ENCODE measurements at regions not wholly inside any gene's neighbourhood (a gene's known extent, or its start where the extent isn't known, plus 50 kb on each side); places are given as distances from the start of the nearest gene placed in this dataset.

DNA sequence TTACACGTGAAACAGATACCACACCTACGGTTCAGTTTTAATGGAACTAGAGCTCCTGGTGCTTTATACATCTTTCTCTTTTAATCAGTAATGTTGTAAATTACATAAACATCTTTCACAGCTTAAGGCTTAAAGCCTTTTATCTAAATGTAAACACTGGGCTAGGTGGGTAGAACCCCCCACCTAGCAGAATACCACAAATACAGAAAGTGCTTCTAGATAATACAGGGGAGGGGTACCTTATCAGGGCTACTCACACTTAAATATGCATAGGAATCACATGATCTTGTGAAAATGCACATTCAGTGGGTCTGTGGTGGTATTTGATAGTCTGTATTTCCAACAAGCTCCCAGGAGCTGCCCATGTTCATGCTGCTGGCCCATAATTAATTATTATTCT, 256.4 kb upstream of the TARS1 start (continued):
- TF ChIP-seq MGA (IDR thresholded peaks at IDR 0.05) (no peak), SPI1 (IDR thresholded peaks at IDR 0.05; ENCODE audit: borderline replicate concordance, low read depth, low read length) (no peak), PRPF4 (IDR thresholded peaks at IDR 0.05; ENCODE audit: insufficient read depth, low read depth, low read length, poor library complexity, severe bottlenecking) (no peak), SRSF1 (IDR thresholded peaks at IDR 0.05; ENCODE audit: low read depth, low read length) (no peak), TCF3 (CRISPR knock-in tag; IDR thresholded peaks at IDR 0.05) (peak; percentile 19), ZNF609 (CRISPR knock-in tag; IDR thresholded peaks at IDR 0.05; ENCODE audit: borderline replicate concordance) (no peak), ATF3 (IDR thresholded peaks at IDR 0.05) (no peak), ATF3 (CRISPR knock-in tag; conservative IDR thresholded peaks at IDR 0.05) (no peak), PKNOX1 (IDR thresholded peaks at IDR 0.05) (no peak), BRD9 (IDR thresholded peaks at IDR 0.05; ENCODE audit: low read depth, partially characterized antibody) (no peak)
